Mucosa of descending colon (tissue), 3 donors: ENCODE measurements at regions not wholly inside any gene's neighbourhood (a gene's known extent, or its start where the extent isn't known, plus 50 kb on each side); places are given as distances from the start of the nearest gene placed in this dataset.

ENCODE experiments used
- ATAC-seq: fragments of 200-7000 bp; cut with Tn5 transposase; one replicate; pipeline ENCODE4 v1.9.1; 2020; ENCODE audit warnings: mild to moderate bottlenecking, moderate library complexity
- DNase-seq, 3 donors: peaks; one replicate each; pipeline ENCODE4 v3.0.0-alpha.2; 2020
- H3K36me3 ChIP-seq: fragments of 200-600 bp; one replicate; pipeline ENCODE4 v1.8.0; 2021; ENCODE audit warnings: low read depth, mild to moderate bottlenecking
- H3K4me1 ChIP-seq: fragments of 200-600 bp; one replicate; pipeline ENCODE4 v1.8.0; 2021; ENCODE audit warnings: low read depth, mild to moderate bottlenecking
- H3K4me3 ChIP-seq: fragments of 200-600 bp; one replicate; pipeline ENCODE4 v1.8.0; 2021; ENCODE audit warnings: mild to moderate bottlenecking
- H3K9me3 ChIP-seq: fragments of 200-600 bp; one replicate; pipeline ENCODE4 v1.8.0; 2021; ENCODE audit warnings: mild to moderate bottlenecking
- CTCF ChIP-seq: fragments of 200-600 bp; IDR thresholded peaks from one replicate; pipeline ENCODE4 v1.8.0; 2022; ENCODE audit warnings: antibody characterized with exemption, mild to moderate bottlenecking
- intact Hi-C, 2 donors: fragments of 100-400 bp; cut with DNase I in 1 of 2; cut with micrococcal nuclease in 1 of 2; formaldehyde crosslinking; loops; one replicate each; pipeline versions ENCODE4 v1.11.0 to v1.11.1; 2022; cut with DNase I, micrococcal nuclease
- donor health status: DM: no; HTN: no; CAD: no; lungs with moderate emphysema.
- donor health status: DM: no; HTN: no; CAD: no.
- donor health status: DM: no; HTN: yes; CAD: no.

- Histone ChIP-seq H3K9me3 (no peaks in the 10 kb centered on the region), H3K36me3 (no peaks in the 10 kb centered on the region), H3K4me3 (no peak overlapping the region), H3K4me1 (no peaks in the 10 kb centered on the region)
- ATAC-seq (no peak), DNase-seq (no peak)
- TF ChIP-seq CTCF: no peak
- intact Hi-C loops: no loop called here
Measured at GRCh38 chr10:21021843-21022594, 124.9 kb upstream of the NEBL start.

GRCh38 chr10:21021231-21021630 is 124.1 kb upstream of the NEBL start:
- no peak for TF ChIP-seq CTCF
- no peak for ATAC-seq
- Histone ChIP-seq H3K9me3 (no peaks in the 10 kb centered on the region), H3K36me3 (no peaks in the 10 kb centered on the region), H3K4me3 (no peak overlapping the region), H3K4me1 (no peaks in the 10 kb centered on the region)
- intact Hi-C loops: no loop called here
- no peak for DNase-seq

GRCh38 chr10:21020545-21020944 is 123.4 kb upstream of the NEBL start:
- no peak for TF ChIP-seq CTCF
- DNase-seq (peak in 1 of 3 donors; percentile 30), ATAC-seq (peak; percentile 51)
- H3K4me1 ChIP-seq: no peaks in the 10 kb centered on the region
- H3K36me3 ChIP-seq: no peaks in the 10 kb centered on the region
- no peaks in the 10 kb centered on the region for H3K9me3 ChIP-seq
- H3K4me3 ChIP-seq: no peak overlapping the region
- intact Hi-C loops: no loop called here

- H3K4me1 ChIP-seq: no peaks in the 10 kb centered on the region
- no peaks in the 10 kb centered on the region for H3K36me3 ChIP-seq
- no peaks in the 10 kb centered on the region for H3K9me3 ChIP-seq
- no peak for DNase-seq
- TF ChIP-seq CTCF: no peak
- intact Hi-C loops: no loop called here
- ATAC-seq: no peak
- H3K4me3 ChIP-seq: no peak overlapping the region
Measured at GRCh38 chr10:21019436-21019835, 122.3 kb upstream of the NEBL start.

GRCh38 chr10:21015851-21016250 is 118.7 kb upstream of the NEBL start:
- no peaks in the 10 kb centered on the region for H3K4me1 ChIP-seq
- H3K9me3 ChIP-seq: no peaks in the 10 kb centered on the region
- intact Hi-C loops: no loop called here
- no peak overlapping the region for H3K4me3 ChIP-seq
- ATAC-seq (no peak), DNase-seq (no peak)
- no peak for TF ChIP-seq CTCF
- no peaks in the 10 kb centered on the region for H3K36me3 ChIP-seq

- Histone ChIP-seq H3K36me3 (no peaks in the 10 kb centered on the region), H3K4me1 (no peaks in the 10 kb centered on the region), H3K4me3 (no peak overlapping the region), H3K9me3 (no peaks in the 10 kb centered on the region)
- ATAC-seq (no peak), DNase-seq (no peak)
- TF ChIP-seq CTCF: no peak
- intact Hi-C loops: no loop called here
Measured at GRCh38 chr10:21014141-21014540, 117.0 kb upstream of the NEBL start.
